ENCODE measurements at regions not wholly inside any gene's neighbourhood (a gene's known extent, or its start where the extent isn't known, plus 50 kb on each side); places are given as distances from the start of the nearest gene placed in this dataset.

DNA sequence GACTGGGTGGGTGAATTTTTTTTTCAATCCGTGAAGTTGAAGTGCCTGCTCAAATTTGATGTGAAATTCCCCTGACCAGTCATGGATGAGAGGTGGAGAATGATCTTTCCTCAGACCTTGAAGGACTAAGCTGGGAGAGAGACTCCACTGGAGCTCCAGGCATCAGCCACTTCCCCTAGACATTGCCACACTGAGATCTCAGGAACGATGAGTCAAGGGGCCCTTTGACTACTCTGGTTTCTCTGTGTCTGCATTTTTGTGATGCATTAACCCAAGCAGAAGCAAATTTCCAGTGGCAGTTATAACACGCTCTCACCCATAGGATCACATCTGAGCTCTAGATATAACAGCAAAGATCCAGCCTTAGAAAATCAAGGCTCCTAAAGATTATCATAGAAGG lies 171.2 kb upstream of the KIF2A start:
- ChIA-PET CTCF (interaction anchor here (1.2 kb wide), 1 partner anchor 9 kb away, joined by 3 read pairs; no protein-coding TSS in a partner anchor), POLR2A (no interaction called here)
- H3K4me3 ChIP-seq (ENCODE audit: low read depth, low read length), result no peak overlapping the region
- TF ChIP-seq, protein P1, sequence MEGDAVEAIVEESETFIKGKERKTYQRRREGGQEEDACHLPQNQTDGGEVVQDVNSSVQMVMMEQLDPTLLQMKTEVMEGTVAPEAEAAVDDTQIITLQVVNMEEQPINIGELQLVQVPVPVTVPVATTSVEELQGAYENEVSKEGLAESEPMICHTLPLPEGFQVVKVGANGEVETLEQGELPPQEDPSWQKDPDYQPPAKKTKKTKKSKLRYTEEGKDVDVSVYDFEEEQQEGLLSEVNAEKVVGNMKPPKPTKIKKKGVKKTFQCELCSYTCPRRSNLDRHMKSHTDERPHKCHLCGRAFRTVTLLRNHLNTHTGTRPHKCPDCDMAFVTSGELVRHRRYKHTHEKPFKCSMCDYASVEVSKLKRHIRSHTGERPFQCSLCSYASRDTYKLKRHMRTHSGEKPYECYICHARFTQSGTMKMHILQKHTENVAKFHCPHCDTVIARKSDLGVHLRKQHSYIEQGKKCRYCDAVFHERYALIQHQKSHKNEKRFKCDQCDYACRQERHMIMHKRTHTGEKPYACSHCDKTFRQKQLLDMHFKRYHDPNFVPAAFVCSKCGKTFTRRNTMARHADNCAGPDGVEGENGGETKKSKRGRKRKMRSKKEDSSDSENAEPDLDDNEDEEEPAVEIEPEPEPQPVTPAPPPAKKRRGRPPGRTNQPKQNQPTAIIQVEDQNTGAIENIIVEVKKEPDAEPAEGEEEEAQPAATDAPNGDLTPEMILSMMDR (IDR thresholded peaks at IDR 0.05; ENCODE audit: insufficient read depth, low read length, missing control alignments), result no peak
- no peak for DNase-seq (ENCODE audit: low read depth, low spot score)

DNA sequence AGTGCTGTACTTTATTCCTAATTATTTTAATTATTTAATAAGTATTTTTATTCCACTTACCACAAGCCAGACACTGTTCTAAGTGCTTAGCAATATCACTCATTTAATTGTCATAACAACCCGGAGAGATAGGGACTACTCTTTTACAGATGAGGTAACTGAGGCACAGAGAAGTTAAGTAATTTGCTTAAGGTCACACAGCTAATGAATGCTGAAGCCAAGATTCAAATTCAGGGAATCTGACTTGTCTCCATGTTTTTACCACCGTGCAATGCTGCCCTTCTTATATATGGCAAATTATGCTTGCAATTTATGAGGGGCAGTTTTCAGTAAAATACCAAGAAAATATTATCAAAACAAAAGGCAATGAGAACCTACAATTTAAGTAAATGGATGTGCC lies 168.4 kb upstream of the KIF2A start:
- TF ChIP-seq, protein P1 (IDR thresholded peaks at IDR 0.05; ENCODE audit: insufficient read depth, low read length, missing control alignments), result no peak
- ChIA-PET CTCF (no interaction called here), POLR2A (no interaction called here)
- no peak overlapping the region for H3K4me3 ChIP-seq (ENCODE audit: low read depth, low read length)
- no peak for DNase-seq (ENCODE audit: low read depth, low spot score)

DNA sequence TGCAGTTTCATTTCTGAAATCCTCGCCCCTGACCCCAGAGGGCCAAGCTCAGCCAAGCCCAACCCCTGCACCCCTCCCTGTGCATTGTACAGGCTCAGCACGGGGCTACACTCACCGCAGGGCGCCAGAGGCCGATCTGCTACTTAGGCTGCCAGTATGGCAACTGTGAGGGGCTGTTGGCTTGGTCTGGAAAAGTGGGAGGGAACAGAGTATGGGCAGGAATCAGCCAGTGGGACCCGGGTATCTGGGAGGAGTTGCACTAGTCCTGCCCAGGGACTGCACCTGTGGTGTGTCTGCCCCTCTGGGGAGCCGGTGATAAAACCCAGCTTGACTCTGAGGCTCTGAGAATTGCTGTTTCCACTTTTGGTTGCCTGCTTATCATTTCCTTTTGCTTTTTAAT lies 167.4 kb upstream of the KIF2A start:
- ChIA-PET CTCF (no interaction called here), POLR2A (no interaction called here)
- no peak overlapping the region for H3K4me3 ChIP-seq (ENCODE audit: low read depth, low read length)
- TF ChIP-seq, protein P1 (IDR thresholded peaks at IDR 0.05; ENCODE audit: insufficient read depth, low read length, missing control alignments), result no peak
- no peak for DNase-seq (ENCODE audit: low read depth, low spot score)

DNA sequence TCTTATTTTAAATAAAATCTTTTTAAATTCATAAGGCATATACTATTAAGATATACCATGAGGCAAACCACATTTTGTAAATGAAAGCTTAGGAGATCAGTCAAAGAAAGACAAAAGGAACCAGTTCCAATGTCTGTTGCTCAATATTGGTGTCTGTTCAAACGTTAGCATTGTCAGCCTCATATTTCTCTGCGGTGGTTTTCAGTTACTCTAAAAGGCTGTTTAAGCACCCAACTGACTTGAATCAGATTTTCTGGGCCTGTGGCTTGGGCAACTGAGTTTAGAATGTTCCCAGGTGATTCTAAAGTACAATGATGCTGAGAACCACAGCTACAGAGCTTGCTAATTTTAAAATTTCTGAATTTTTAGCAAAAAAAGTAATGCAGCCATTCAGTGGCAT lies 166.3 kb upstream of the KIF2A start:
- ChIA-PET POLR2A (no interaction called here), CTCF (interaction anchor here (0.9 kb wide), 1 partner anchor 12 kb away, joined by 3 read pairs; no protein-coding TSS in a partner anchor)
- TF ChIP-seq, protein P1 (IDR thresholded peaks at IDR 0.05; ENCODE audit: insufficient read depth, low read length, missing control alignments), result no peak
- no peak for DNase-seq (ENCODE audit: low read depth, low spot score)
- H3K4me3 ChIP-seq (ENCODE audit: low read depth, low read length), result no peak overlapping the region

DNA sequence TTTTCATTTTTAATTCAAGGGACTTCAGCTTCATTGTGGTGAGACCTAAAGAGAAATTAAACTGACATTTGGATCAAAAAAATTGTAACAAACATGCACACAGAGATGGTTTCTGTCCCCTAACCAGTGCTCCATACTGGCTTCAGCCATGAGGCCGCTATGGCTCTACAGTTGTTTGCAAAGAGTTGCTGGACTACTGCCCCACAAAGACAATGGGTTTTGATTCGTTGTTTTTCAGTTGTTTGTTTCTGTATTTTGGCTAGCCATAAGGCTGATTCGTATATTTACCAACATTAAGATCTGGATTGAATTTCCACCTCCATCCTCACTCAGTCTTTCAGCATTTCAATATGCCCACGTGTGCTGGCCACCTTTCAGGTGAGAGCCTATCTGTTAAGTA lies 163.7 kb upstream of the KIF2A start:
- ChIA-PET POLR2A (no interaction called here), CTCF (interaction anchor here (1.4 kb wide), 1 partner anchor 1083 kb away, joined by 3 read pairs; no protein-coding TSS in a partner anchor)
- TF ChIP-seq, protein P1 (IDR thresholded peaks at IDR 0.05; ENCODE audit: insufficient read depth, low read length, missing control alignments), result no peak
- H3K4me3 ChIP-seq (ENCODE audit: low read depth, low read length), result no peak overlapping the region
- DNase-seq (ENCODE audit: low read depth, low spot score), result no peak

DNA sequence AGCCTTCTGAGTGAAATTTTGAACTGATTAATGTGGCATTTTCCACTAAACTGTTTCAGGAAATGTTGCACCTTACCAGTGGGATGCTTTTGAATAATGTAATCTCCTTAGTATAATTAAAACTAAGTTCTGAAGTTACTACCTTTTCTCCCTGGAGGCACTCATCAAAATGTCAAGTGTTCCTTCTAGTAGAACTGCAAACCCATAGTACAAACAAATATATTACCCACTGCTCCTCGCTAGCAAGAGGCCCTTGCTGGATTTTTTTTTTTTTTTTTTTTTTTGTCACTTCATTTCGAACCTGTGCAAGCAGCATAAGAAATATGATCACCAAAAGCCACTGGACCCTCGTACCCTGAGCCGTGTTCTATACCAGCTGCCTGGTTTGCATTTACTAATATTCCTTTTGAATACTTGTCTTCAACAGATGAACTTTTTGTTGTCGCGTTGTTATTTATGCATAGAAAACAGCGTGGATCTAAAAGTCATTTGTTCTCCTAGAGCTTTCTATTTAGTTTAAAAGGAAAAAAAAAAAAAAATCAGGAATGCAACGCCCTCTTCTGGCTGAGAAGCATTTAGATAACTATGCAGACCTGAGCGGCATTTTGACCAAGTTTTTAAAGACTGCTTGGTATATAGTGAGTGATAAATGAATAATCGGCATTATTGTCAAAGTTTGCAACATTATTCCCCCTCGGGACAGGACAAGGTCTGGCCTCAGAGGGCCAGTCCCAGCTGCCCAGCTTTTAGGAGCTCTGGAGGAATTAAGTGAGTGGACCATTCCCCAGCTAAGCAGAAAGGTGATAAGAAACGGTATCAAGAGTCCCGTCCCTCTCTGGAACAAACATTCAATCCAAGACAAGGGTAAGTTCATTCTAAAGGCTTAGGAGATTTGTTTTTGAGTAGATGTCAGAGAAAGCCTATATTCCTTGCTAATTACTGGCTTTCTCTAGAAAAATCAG lies 162.5 kb upstream of the KIF2A start:
- H3K4me3 ChIP-seq (ENCODE audit: low read depth, low read length), result no peak overlapping the region
- POLR2A ChIA-PET, result no interaction called here
- TF ChIP-seq, protein P1 (IDR thresholded peaks at IDR 0.05; ENCODE audit: insufficient read depth, low read length, missing control alignments), result no peak
- CTCF ChIA-PET, result interaction anchor here (0.6 to 1.2 kb wide), 8 partner anchors 9 to 1467 kb away, joined by 3 to 6 read pairs (median 3); no protein-coding TSS in a partner anchor
- DNase-seq (ENCODE audit: low read depth, low spot score), result no peak
